Cerebellar nuclear complex (tissue), 1 donor: ENCODE measurements at regions not wholly inside any gene's neighbourhood (a gene's known extent, or its start where the extent isn't known, plus 50 kb on each side); places are given as distances from the start of the nearest gene placed in this dataset.
A peak's percentile ranks its signal among the peaks of the same experiment; 100 is the strongest.
"Not testable (repeated sequence)": the region's sequence is repeated elsewhere in the genome, so short reads cannot be mapped to it uniquely, and the experiment has no call there.

ENCODE experiments used
- DNase-seq, 2 experiments: peaks; one replicate each; lab custom pipeline; 2025; lab: John Stamatoyannopoulos, UW

DNA sequence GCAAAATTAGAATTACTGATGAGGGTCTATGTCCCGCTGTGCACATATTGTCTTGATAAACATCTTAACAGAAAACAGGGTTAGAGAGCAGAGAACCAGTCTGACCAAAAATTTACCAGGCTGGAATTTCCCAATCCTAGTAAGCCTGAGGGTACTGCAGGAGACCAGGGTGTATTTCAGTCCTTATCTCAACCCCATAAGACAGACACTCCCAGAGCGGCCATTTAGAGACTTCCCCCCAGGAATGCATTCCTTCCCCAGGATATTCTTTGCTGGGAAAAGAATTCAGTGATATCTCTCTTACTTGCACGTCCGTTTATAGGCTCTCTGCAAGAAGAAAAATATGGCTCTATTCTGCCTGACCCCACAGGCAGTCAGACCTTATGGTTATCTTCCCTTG, 101.4 kb upstream of the FAM3C start:
- DNase-seq, result not testable (repeated sequence)

DNA sequence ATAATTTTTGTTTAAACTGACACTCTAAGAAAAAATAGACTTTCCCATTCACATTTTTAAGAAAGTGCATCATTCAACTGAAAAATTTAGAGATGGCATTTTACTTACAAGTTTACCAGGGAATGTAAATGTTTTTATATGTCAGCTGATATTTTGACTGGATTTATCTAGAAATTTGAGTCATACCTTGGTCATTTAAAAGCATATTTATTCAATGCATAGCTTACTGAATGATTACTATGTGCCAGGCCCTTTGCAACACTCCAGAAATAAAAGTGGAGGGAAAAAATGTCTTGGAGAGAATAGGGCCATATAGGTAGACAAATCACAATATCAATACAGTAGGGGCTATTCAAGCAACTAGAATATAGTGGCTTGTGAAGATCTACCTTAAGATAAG, 98.4 kb upstream of the FAM3C start:
- no peak for DNase-seq

GRCh38 chr7:121493553-121493952, 97.4 kb upstream of the FAM3C start:
- no peak for DNase-seq

DNA sequence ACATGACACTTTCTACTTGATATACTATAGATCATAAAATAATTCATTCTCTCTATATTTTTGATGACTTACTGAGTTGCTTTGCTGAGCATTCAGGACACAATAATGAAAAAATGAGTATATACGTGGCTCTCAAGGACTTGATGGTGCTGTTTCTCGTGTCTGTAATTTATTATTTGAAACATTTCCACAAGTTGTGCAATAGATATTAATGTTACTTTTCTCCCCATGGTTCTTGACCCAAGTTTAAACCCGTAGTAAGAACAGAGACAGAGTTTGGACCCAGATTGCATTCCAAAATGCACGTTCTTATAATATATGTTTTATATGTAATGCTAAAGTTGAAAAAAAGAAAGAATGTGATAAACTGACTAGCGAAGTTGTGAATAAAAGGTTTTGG, 94.2 kb upstream of the FAM3C start:
- DNase-seq, result no peak

DNA sequence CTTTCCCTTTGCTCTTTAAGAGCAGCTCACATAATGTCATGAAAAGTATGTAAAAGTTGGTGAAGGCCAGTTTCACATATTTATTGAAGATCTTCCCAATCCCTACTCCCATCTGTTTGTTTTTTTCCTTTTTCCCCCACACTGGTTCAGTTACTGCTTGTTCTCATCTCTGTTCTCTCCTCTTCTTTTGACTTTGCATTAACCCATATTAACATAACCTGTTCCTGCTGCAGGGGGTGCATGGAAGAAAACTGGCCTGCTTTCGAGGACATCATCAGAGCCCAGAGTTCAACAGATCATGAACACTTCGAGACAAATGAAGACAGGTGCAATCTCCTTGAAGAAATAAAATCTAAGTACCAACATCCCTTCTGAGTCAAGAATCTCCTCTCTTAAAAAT, 93.3 kb upstream of the FAM3C start:
- DNase-seq, result no peak

DNA sequence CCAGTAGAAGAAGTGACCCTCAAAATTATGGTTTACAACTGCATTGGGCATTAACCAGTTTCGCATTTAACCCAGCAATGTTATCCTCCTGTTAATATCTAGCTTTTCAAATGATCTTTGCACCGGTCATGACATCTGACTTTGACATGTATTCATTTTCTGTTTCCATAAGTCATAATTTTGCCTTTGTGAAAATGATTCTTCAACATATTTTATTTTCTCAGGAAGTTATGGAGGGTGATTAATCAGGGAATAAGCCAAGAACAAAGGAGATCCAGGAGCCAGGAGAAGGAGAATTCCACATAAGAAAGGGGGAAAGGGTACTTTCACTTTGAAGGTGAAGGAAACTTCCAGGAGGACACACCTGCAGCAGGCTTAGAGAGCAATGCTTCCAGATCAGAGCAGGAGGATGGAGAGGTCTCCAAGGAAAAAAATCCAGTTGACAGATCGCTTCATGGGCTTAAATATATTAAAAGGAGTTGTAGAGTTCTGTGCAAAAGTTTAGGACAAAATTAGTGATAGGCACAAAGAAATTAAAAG, 92.1 kb upstream of the FAM3C start:
- DNase-seq, result no peak

DNA sequence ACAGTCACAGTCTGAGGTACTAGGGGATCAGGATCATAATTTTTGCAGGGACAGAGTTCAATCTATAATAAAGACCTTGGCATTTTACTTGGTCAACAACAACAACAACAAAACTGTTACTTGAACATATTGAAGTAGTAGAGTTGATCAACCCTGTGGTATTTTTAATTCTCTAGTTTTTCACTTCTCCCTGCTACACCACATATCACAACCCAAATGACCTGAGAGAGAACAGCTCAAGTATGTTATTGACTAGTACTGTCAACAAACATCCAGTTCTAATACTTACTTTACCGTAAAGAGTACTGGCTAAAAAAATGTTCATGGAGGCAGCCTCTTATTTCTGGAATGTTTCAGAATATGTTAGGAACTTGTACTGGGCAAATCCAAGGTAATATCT, 90.5 kb upstream of the FAM3C start:
- DNase-seq, result no peak

GRCh38 chr7:121485467-121486243, 89.5 kb upstream of the FAM3C start:
- DNase-seq, result peak in 1 of 2 experiments; percentile 6

GRCh38 chr7:121484089-121484763, 88.1 kb upstream of the FAM3C start:
- DNase-seq, result no peak

DNA sequence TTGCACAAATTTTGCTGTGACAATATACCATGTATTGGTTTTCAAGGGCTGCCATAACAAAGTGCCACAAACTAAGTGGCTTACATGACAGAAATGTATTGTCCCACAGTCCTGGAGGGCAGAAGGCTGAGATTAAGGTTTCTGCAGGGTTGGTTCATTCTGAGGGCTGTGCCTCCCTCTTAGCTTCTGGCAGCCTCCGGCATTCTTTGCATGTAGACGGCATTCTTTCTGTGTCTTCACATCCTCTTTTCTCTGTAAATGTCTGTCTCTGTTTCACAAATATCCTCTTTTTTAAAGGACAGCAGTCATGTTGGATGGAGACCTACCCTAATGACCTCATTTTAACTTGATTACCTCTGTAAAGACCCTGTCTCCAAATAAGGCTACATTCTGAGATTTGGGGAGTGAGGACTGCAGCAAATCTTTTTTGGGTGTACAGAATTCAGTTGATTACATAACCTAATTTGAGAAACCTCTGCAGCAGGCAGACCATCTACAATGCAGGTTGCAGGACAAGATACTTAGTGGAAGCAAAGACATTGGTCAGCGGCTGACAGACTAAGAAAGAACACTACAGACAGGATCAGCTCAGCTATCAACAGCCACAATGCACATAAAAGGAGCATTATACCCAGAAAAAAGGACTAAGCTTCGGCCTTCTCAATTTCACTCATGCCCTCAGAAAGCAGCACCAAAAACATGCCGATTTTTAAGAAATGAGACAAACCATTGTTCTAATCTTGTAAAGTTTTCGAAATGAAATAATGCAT, 84.6 kb upstream of the FAM3C start:
- DNase-seq, result no peak

GRCh38 chr7:121480058-121480457, 84.0 kb upstream of the FAM3C start:
- DNase-seq, result no peak

DNA sequence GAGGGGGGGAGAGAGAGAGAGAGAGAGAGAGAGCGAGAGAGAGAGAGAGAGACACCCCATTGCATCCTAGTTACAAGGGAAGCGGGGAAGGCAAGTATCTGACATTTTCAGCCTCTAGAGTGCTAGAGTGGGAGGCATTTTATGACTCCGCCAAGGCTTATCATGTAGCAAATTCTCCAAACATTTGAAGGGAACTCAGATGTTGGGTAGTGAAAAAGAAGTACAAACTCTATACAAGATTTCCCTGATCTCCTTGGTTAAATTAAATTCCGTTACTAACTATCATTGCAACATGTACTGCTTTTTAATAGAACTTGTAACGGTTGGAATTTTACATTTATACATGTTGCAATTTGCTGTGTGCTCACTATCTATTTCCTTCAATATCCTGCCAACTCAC, 83.4 kb upstream of the FAM3C start:
- DNase-seq, result no peak

- no peak for DNase-seq
Measured at GRCh38 chr7:121475806-121476205, 79.7 kb upstream of the FAM3C start.

DNA sequence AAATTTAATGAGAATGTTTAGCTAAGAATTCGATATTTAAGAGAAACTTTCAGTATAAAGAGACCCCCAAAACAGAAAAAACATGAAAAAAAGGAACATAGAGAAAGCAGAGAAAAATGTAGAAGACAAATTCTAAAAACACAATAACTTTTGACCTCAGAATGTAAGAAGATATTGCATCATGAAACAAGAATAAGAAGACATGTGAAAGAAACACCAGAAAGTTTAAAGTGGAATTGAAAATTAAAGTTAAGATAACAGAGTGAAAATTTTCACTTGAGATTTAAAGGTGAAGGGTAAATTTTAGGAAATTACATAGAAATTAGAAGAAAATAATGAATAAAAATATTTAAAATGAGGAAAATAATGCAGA, 78.2 kb upstream of the FAM3C start:
- no peak for DNase-seq

GRCh38 chr7:121473645-121474300, 77.7 kb upstream of the FAM3C start:
- no peak for DNase-seq

DNA sequence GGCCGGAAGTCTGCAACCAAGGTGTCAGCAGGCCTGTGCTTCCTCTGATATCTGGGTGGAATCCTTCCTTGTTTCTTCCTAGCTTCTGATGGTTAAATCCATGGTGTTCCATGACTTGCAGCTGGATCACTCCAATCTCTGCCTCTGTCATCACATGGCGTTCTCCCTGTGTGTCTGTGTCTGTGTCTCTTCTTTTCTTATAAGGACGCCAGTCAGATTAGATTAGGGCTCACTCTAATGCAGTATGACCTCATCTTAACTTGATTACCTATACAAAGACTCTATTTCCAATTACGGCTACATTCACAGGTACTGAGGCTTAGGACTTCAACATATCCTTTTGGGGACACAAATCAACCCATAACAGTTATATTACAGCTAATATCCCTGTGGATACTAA, 70.3 kb upstream of the FAM3C start:
- no peak for DNase-seq

DNA sequence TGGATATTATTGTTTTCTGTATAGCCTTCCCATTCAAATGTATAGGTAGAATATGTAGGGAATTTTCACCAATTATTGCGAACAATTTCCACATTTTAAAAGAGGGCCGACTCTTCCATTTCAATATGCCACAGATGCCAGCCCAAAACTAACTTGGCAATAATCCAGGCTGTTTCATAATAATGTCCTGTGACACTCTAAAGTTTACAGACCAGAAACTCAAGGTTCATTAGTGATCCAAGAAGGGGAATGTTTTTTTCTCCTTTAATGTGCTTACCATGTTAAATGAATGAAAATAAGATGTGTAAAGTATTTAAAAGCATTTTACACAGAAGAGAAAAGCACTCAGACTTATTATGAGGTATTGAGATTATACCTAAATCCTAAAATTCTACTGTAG, 63.0 kb upstream of the FAM3C start:
- no peak for DNase-seq

GRCh38 chr7:121456785-121457359, 60.8 kb upstream of the FAM3C start:
- no peak for DNase-seq

DNA sequence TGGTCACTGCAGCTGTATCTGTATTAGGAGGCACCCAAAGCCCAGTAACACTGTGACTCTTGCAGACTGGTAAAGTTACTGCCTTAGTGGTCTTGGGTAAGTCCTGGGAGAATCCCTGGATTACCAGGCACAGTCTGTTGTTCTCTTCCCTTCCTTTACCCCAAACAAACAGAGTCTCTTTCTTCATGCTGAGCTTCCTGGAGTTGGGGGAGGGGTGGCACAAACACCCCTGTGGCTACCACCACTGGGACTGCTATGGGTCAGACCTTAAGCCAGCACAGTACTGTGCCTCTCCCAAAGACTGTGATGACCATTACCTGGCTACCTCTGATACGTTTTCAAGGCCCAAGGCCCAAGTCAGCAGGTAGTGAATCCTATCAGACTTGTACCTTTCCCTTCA, 59.9 kb upstream of the FAM3C start:
- no peak for DNase-seq

GRCh38 chr7:121452389-121452788, 56.3 kb upstream of the FAM3C start:
- no peak for DNase-seq

DNA sequence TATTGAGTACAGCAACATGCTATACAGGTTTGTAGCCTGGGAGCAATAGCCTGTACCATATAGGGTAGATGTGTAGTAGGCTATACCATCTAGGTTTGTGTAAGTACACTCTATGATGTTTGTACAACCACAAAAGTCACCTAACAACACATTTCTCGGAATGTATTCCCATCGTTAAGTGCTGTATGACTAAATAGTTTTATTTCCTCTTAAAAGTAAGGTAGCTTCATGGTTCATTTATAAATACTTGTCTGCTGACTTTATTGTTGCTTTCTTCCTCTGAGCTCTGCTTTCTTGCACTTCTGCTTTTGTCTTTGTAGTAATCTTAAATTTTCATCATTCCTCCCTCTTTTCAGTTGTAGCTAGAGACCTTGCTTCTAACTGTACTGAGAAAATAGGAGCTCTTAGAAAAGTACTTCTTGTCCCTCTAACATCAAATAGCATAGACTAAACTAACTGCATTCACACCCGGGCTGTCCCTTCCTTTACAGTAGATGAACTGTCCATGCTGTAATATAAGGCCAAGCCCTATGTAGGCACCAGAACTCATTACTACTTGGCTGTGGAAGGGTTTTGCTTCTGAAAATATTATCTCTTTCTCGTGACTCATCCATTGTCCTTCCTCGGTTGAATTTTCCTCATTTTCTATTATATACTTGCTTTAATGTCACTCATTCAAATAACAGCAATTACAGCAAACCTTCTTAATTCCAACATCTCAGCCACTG, 55.4 kb upstream of the FAM3C start:
- DNase-seq, result no peak
